ENCODE measurements at regions not wholly inside any gene's neighbourhood (a gene's known extent, or its start where the extent isn't known, plus 50 kb on each side); places are given as distances from the start of the nearest gene placed in this dataset.

GRCh38 chr4:41334182-41334581 lies 77.5 kb downstream of the UCHL1 start:
- no peak for TF ChIP-seq PATZ1 (CRISPR knock-in tag; IDR thresholded peaks at IDR 0.05; ENCODE audit: borderline replicate concordance)
- TF ChIP-seq RARB (CRISPR knock-in tag; IDR thresholded peaks at IDR 0.05), result no peak
- no peak for TF ChIP-seq ARNTL (CRISPR knock-in tag; IDR thresholded peaks at IDR 0.05; ENCODE audit: borderline replicate concordance, low read depth)
- no peak for TF ChIP-seq ZNF565 (CRISPR knock-in tag; conservative IDR thresholded peaks at IDR 0.05; ENCODE audit: low read depth)
- TF ChIP-seq ISL1 (CRISPR knock-in tag; IDR thresholded peaks at IDR 0.05), result no peak
- no peak for TF ChIP-seq ZC3H10 (CRISPR knock-in tag; IDR thresholded peaks at IDR 0.05)
- no peak for TF ChIP-seq ZFP30 (CRISPR knock-in tag; IDR thresholded peaks at IDR 0.05)
